Esophagus squamous epithelium (tissue), 5 donors: ENCODE measurements at regions not wholly inside any gene's neighbourhood (a gene's known extent, or its start where the extent isn't known, plus 50 kb on each side); places are given as distances from the start of the nearest gene placed in this dataset.

Source experiments
- DNase-seq: peaks from one replicate; lab custom pipeline; 2025; lab: John Stamatoyannopoulos, UW
- H3K27ac ChIP-seq, 4 donors: fragments of 200-600 bp; sonication (generic); one replicate each; pipeline ENCODE4 v1.5.1; 2016 to 2019; ENCODE audit warnings: mild to moderate bottlenecking in 1 of 4
- H3K27me3 ChIP-seq, 4 donors: fragments of 200-600 bp; sonication (generic); 1 replicate in 3 of 4; 2 replicates in 1 of 4; pipeline versions ENCODE4 v1.5.1 to v1.6.0; 2017 to 2021; ENCODE audit warnings: antibody characterized with exemption in 1 of 4
- H3K36me3 ChIP-seq, 3 donors: fragments of 200-600 bp; sonication (generic); one replicate each; pipeline ENCODE4 v1.5.1; 2016 to 2019
- H3K4me1 ChIP-seq, 3 donors: fragments of 200-600 bp; sonication (generic); one replicate each; pipeline ENCODE4 v1.5.1; 2017 to 2019
- H3K4me3 ChIP-seq, 4 donors: fragments of 200-600 bp; sonication (generic); 1 replicate in 3 of 4; 2 replicates in 1 of 4; pipeline ENCODE4 v1.5.1; 2016 to 2019; ENCODE audit warnings: mild to moderate bottlenecking in 2 of 4, moderate library complexity in 1 of 4
- H3K9me3 ChIP-seq, 3 donors: fragments of 200-600 bp; sonication (generic); one replicate each; pipeline ENCODE4 v1.5.1; 2016 to 2019
- CTCF ChIP-seq, 6 experiments: fragments of 450-650 bp in 4 of 6; fragments of 200-600 bp in 2 of 6; sonication (generic) in 2 of 6; IDR thresholded peaks; one replicate each; pipeline ENCODE4 v1.5.1; 2016 to 2019; ENCODE audit warnings: antibody characterized with exemption in 6 of 6, mild to moderate bottlenecking in 4 of 6, moderate library complexity in 4 of 6
- POLR2A ChIP-seq, 4 donors: fragments of 450-650 bp; IDR thresholded peaks; one replicate each; pipeline ENCODE4 v1.6.1; 2017; ENCODE audit warnings: antibody characterized with exemption in 4 of 4, mild to moderate bottlenecking in 4 of 4, moderate library complexity in 3 of 4
- WGBS, 2 donors: methylation state at CpG; one replicate each; pipeline ENCODE4 v1.1.5; 2018; 5-methylcytosine and 5-hydroxymethylcytosine counted together
- intact Hi-C: fragments of 100-400 bp; cut with DNase I; formaldehyde crosslinking; loops from one replicate; pipeline ENCODE4 v1.15.0; 2022
- donor health status: DM: yes; HTN: yes; CAD: no.

GRCh38 chr5:39495227-39495626 lies 70.4 kb upstream of the DAB2 start:
- Histone ChIP-seq H3K36me3 (no peaks in the 10 kb centered on the region), H3K4me1 (peaks cover 0 to 11% (median 0%) of the 10 kb centered on the region in 3 donors), H3K9me3 (no peaks in the 10 kb centered on the region), H3K4me3 (no peak overlapping the region), H3K27me3 (no peaks in the 10 kb centered on the region), H3K27ac (no peak overlapping the region)
- TF ChIP-seq CTCF (IDR thresholded peaks at IDR 0.05) = no peak
- no peak for TF ChIP-seq POLR2A (IDR thresholded peaks at IDR 0.05)
- intact Hi-C loops = no loop called here
- no peak for DNase-seq
- WGBS, 2 donors = 55 to 61% methylated on average over 1 of the region's 1 CpG

- Histone ChIP-seq H3K36me3 (no peaks in the 10 kb centered on the region), H3K27ac (peak overlapping the region in 1 of 4 donors; percentile 5), H3K4me1 (peaks cover 0 to 11% (median 0%) of the 10 kb centered on the region in 3 donors), H3K9me3 (no peaks in the 10 kb centered on the region), H3K4me3 (no peak overlapping the region), H3K27me3 (no peaks in the 10 kb centered on the region)
- 83 to 90% methylated on average over 1 of the region's 1 CpG for WGBS, 2 donors
- TF ChIP-seq POLR2A (IDR thresholded peaks at IDR 0.05) (no peak), CTCF (IDR thresholded peaks at IDR 0.05) (no peak)
- no peak for DNase-seq
- intact Hi-C loops = no loop called here
Observed at GRCh38 chr5:39494534-39494933, 69.8 kb upstream of the DAB2 start.

GRCh38 chr5:39494107-39494510 lies 69.3 kb upstream of the DAB2 start:
- TF ChIP-seq CTCF (IDR thresholded peaks at IDR 0.05) (no peak), POLR2A (IDR thresholded peaks at IDR 0.05) (no peak)
- WGBS, 2 donors = 39 to 40% methylated on average over 3 of the region's 3 CpGs
- H3K4me1 ChIP-seq = peaks cover 0 to 11% (median 0%) of the 10 kb centered on the region in 3 donors
- intact Hi-C loops = no loop called here
- no peak overlapping the region for H3K4me3 ChIP-seq
- H3K9me3 ChIP-seq = no peaks in the 10 kb centered on the region
- no peaks in the 10 kb centered on the region for H3K27me3 ChIP-seq
- no peaks in the 10 kb centered on the region for H3K36me3 ChIP-seq
- H3K27ac ChIP-seq = no peak overlapping the region
- DNase-seq = no peak

- intact Hi-C loops = no loop called here
Observed at GRCh38 chr5:39491210-39491609, 66.4 kb upstream of the DAB2 start.

GRCh38 chr5:39489263-39489662 lies 64.5 kb upstream of the DAB2 start:
- TF ChIP-seq POLR2A (IDR thresholded peaks at IDR 0.05) (no peak), CTCF (IDR thresholded peaks at IDR 0.05) (no peak)
- Histone ChIP-seq H3K9me3 (no peaks in the 10 kb centered on the region), H3K4me3 (no peak overlapping the region), H3K4me1 (peaks cover 0 to 3% (median 0%) of the 10 kb centered on the region in 3 donors), H3K36me3 (no peaks in the 10 kb centered on the region), H3K27ac (no peak overlapping the region), H3K27me3 (no peaks in the 10 kb centered on the region)
- WGBS, 2 donors = 30 to 81% methylated on average over 1 of the region's 1 CpG
- intact Hi-C loops = no loop called here
- DNase-seq = no peak

More at GRCh38 chr5:39491210-39491609, 66.4 kb upstream of the DAB2 start:
- DNase-seq = no peak
- H3K36me3 ChIP-seq = no peaks in the 10 kb centered on the region
- TF ChIP-seq CTCF (IDR thresholded peaks at IDR 0.05) (no peak), POLR2A (IDR thresholded peaks at IDR 0.05) (no peak)
- peaks cover 0 to 11% (median 0%) of the 10 kb centered on the region in 3 donors for H3K4me1 ChIP-seq
- H3K9me3 ChIP-seq = no peaks in the 10 kb centered on the region
- H3K4me3 ChIP-seq = no peak overlapping the region
- no peak overlapping the region for H3K27ac ChIP-seq
- H3K27me3 ChIP-seq = no peaks in the 10 kb centered on the region
- 80 to 84% methylated on average over 1 of the region's 1 CpG for WGBS, 2 donors
